ENCODE measurements at regions not wholly inside any gene's neighbourhood (a gene's known extent, or its start where the extent isn't known, plus 50 kb on each side); places are given as distances from the start of the nearest gene placed in this dataset.

GRCh38 chr4:27873596-27873995 is 1013.0 kb downstream of the STIM2 start:
- DNase-seq (ENCODE audit: extremely low read depth, insufficient read length): no peak
- no peaks in the 10 kb centered on the region for H3K36me3 ChIP-seq (ENCODE audit: control insufficient read depth, insufficient read depth, low read length)
- no peak for TF ChIP-seq CTCF (IDR thresholded peaks at IDR 0.05; ENCODE audit: insufficient read depth, low read length, poor library complexity, severe bottlenecking)
- H3K4me3 ChIP-seq (replicated peaks; ENCODE audit: low read depth, low read length): no peak overlapping the region
- no peaks in the 10 kb centered on the region for H3K27me3 ChIP-seq (replicated peaks; ENCODE audit: control insufficient read depth, insufficient read depth, low read length)

GRCh38 chr4:27881705-27882104 is 1021.1 kb downstream of the STIM2 start:
- no peak for TF ChIP-seq CTCF (IDR thresholded peaks at IDR 0.05; ENCODE audit: insufficient read depth, low read length, poor library complexity, severe bottlenecking)
- no peak for DNase-seq (ENCODE audit: extremely low read depth, insufficient read length)
- H3K4me3 ChIP-seq (replicated peaks; ENCODE audit: low read depth, low read length): no peak overlapping the region
- no peaks in the 10 kb centered on the region for H3K27me3 ChIP-seq (replicated peaks; ENCODE audit: control insufficient read depth, insufficient read depth, low read length)
- H3K36me3 ChIP-seq (ENCODE audit: control insufficient read depth, insufficient read depth, low read length): no peaks in the 10 kb centered on the region

- no peaks in the 10 kb centered on the region for H3K36me3 ChIP-seq (ENCODE audit: control insufficient read depth, insufficient read depth, low read length)
- DNase-seq (ENCODE audit: extremely low read depth, insufficient read length): no peak
These were observed 1025.5 kb downstream of the STIM2 start for GRCh38 chr4:27886120-27886519.

GRCh38 chr4:27887646-27888045 is 1027.0 kb downstream of the STIM2 start:
- DNase-seq (ENCODE audit: extremely low read depth, insufficient read length): no peak
- Histone ChIP-seq H3K27me3 (replicated peaks; ENCODE audit: control insufficient read depth, insufficient read depth, low read length) (no peaks in the 10 kb centered on the region), H3K4me3 (replicated peaks; ENCODE audit: low read depth, low read length) (no peak overlapping the region), H3K36me3 (ENCODE audit: control insufficient read depth, insufficient read depth, low read length) (no peaks in the 10 kb centered on the region)
- no peak for TF ChIP-seq CTCF (IDR thresholded peaks at IDR 0.05; ENCODE audit: insufficient read depth, low read length, poor library complexity, severe bottlenecking)

More at GRCh38 chr4:27886120-27886519, 1025.5 kb downstream of the STIM2 start:
- H3K4me3 ChIP-seq (replicated peaks; ENCODE audit: low read depth, low read length): no peak overlapping the region
- no peak for TF ChIP-seq CTCF (IDR thresholded peaks at IDR 0.05; ENCODE audit: insufficient read depth, low read length, poor library complexity, severe bottlenecking)
- no peaks in the 10 kb centered on the region for H3K27me3 ChIP-seq (replicated peaks; ENCODE audit: control insufficient read depth, insufficient read depth, low read length)

- no peaks in the 10 kb centered on the region for H3K27me3 ChIP-seq (replicated peaks; ENCODE audit: control insufficient read depth, insufficient read depth, low read length)
- no peak for TF ChIP-seq CTCF (IDR thresholded peaks at IDR 0.05; ENCODE audit: insufficient read depth, low read length, poor library complexity, severe bottlenecking)
- H3K36me3 ChIP-seq (ENCODE audit: control insufficient read depth, insufficient read depth, low read length): no peaks in the 10 kb centered on the region
- no peak for DNase-seq (ENCODE audit: extremely low read depth, insufficient read length)
- no peak overlapping the region for H3K4me3 ChIP-seq (replicated peaks; ENCODE audit: low read depth, low read length)
These were observed 1027.9 kb downstream of the STIM2 start for GRCh38 chr4:27888505-27888904.

GRCh38 chr4:27894951-27895350 is 1034.3 kb downstream of the STIM2 start:
- no peak for TF ChIP-seq CTCF (IDR thresholded peaks at IDR 0.05; ENCODE audit: insufficient read depth, low read length, poor library complexity, severe bottlenecking)
- DNase-seq (ENCODE audit: extremely low read depth, insufficient read length): no peak
- H3K36me3 ChIP-seq (ENCODE audit: control insufficient read depth, insufficient read depth, low read length): no peaks in the 10 kb centered on the region
- no peaks in the 10 kb centered on the region for H3K27me3 ChIP-seq (replicated peaks; ENCODE audit: control insufficient read depth, insufficient read depth, low read length)
- no peak overlapping the region for H3K4me3 ChIP-seq (replicated peaks; ENCODE audit: low read depth, low read length)
